ENCODE measurements at regions not wholly inside any gene's neighbourhood (a gene's known extent, or its start where the extent isn't known, plus 50 kb on each side); places are given as distances from the start of the nearest gene placed in this dataset.
"Not testable (repeated sequence)": the region's sequence is repeated elsewhere in the genome, so short reads cannot be mapped to it uniquely, and the experiment has no call there.

GRCh38 chr2:75432761-75433361 is 127.9 kb downstream of the EVA1A start:
- no peak overlapping the region for H3K4me3 ChIP-seq (replicated peaks in 1 of 4; ENCODE audit: control extremely low read depth in 1 of 4, insufficient read depth in 1 of 4, low read depth in 3 of 4, low read length in 4 of 4)
- H3K27me3 ChIP-seq (ENCODE audit: control insufficient read depth, insufficient read depth, low read length) = peaks cover 2% of the 10 kb centered on the region
- H3K27ac ChIP-seq (ENCODE audit: insufficient read depth, low read length) = no peak overlapping the region
- H2AFZ ChIP-seq (ENCODE audit: low read length) = no peak overlapping the region
- no peaks in the 10 kb centered on the region for H3K4me1 ChIP-seq (ENCODE audit: control insufficient read depth, extremely low read depth, insufficient read depth, low read length)
- no peak overlapping the region for H3K4me2 ChIP-seq (ENCODE audit: extremely low read depth, insufficient read depth, low read length)
- H3K79me2 ChIP-seq (ENCODE audit: control insufficient read depth, insufficient read depth, low read length) = no peaks in the 10 kb centered on the region
- no peaks in the 10 kb centered on the region for H3K9me3 ChIP-seq (ENCODE audit: control insufficient read depth, insufficient read depth, low read depth, low read length)
- TF ChIP-seq EZH2 (IDR thresholded peaks at IDR 0.05; ENCODE audit: low read length, missing control alignments) = no peak
- TF ChIP-seq, protein P1, sequence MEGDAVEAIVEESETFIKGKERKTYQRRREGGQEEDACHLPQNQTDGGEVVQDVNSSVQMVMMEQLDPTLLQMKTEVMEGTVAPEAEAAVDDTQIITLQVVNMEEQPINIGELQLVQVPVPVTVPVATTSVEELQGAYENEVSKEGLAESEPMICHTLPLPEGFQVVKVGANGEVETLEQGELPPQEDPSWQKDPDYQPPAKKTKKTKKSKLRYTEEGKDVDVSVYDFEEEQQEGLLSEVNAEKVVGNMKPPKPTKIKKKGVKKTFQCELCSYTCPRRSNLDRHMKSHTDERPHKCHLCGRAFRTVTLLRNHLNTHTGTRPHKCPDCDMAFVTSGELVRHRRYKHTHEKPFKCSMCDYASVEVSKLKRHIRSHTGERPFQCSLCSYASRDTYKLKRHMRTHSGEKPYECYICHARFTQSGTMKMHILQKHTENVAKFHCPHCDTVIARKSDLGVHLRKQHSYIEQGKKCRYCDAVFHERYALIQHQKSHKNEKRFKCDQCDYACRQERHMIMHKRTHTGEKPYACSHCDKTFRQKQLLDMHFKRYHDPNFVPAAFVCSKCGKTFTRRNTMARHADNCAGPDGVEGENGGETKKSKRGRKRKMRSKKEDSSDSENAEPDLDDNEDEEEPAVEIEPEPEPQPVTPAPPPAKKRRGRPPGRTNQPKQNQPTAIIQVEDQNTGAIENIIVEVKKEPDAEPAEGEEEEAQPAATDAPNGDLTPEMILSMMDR (conservative IDR thresholded peaks at IDR 0.05 in 1 of 2, IDR thresholded peaks at IDR 0.05 in 1 of 2; ENCODE audit: low read depth in 1 of 2, low read length in 2 of 2) = no peak
- no peaks in the 10 kb centered on the region for H4K20me1 ChIP-seq (ENCODE audit: control insufficient read depth, extremely low read depth, insufficient read depth, low read length)
- no peak overlapping the region for H3K9ac ChIP-seq (ENCODE audit: insufficient read depth, low read length)
- H3K36me3 ChIP-seq (ENCODE audit: control insufficient read depth, insufficient read depth, low read length) = no peaks in the 10 kb centered on the region
- DNase-seq (ENCODE audit: low read depth in 2 of 2) = peak in 1 of 2 donors; percentile 81

DNA sequence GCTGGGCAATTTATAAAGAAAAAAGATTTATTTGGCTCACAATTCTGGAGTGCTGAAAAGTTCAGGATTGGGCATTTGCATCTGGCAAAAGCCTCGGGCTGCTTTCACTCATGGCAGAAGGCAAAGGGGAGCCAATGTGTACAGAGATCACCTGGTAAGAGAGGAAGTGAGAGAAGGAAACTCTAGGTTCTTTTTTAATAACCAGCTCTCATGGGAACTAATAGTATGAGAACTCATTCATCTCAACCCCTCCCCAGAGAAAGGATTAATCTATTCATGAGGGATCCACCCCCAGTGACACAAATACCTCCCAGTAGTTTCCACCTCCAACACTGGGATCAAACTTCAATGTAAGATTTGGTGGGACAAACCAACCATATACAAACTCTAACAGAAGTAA is 129.0 kb downstream of the EVA1A start:
- Histone ChIP-seq H3K4me2 (ENCODE audit: extremely low read depth, insufficient read depth, low read length) (no peak overlapping the region), H3K9ac (ENCODE audit: insufficient read depth, low read length) (no peak overlapping the region), H3K9me3 (ENCODE audit: control insufficient read depth, insufficient read depth, low read depth, low read length) (no peaks in the 10 kb centered on the region), H3K4me1 (ENCODE audit: control insufficient read depth, extremely low read depth, insufficient read depth, low read length) (no peaks in the 10 kb centered on the region), H3K79me2 (ENCODE audit: control insufficient read depth, insufficient read depth, low read length) (no peaks in the 10 kb centered on the region), H4K20me1 (ENCODE audit: control insufficient read depth, extremely low read depth, insufficient read depth, low read length) (no peaks in the 10 kb centered on the region), H3K27me3 (ENCODE audit: control insufficient read depth, insufficient read depth, low read length) (peaks cover 2% of the 10 kb centered on the region), H3K36me3 (ENCODE audit: control insufficient read depth, insufficient read depth, low read length) (no peaks in the 10 kb centered on the region), H3K27ac (ENCODE audit: insufficient read depth, low read length) (no peak overlapping the region), H3K4me3 (replicated peaks in 1 of 4; ENCODE audit: control extremely low read depth in 1 of 4, insufficient read depth in 1 of 4, low read depth in 3 of 4, low read length in 4 of 4) (no peak overlapping the region), H2AFZ (ENCODE audit: low read length) (no peak overlapping the region)
- DNase-seq (ENCODE audit: low read depth in 2 of 2) = no peak
- TF ChIP-seq, protein P1 (conservative IDR thresholded peaks at IDR 0.05 in 1 of 2, IDR thresholded peaks at IDR 0.05 in 1 of 2; ENCODE audit: low read depth in 1 of 2, low read length in 2 of 2) = no peak
- no peak for TF ChIP-seq EZH2 (IDR thresholded peaks at IDR 0.05; ENCODE audit: low read length, missing control alignments)

- H3K4me2 ChIP-seq (ENCODE audit: extremely low read depth, insufficient read depth, low read length) = no peak overlapping the region
These were observed 129.5 kb downstream of the EVA1A start for GRCh38 chr2:75431276-75431675.

DNA sequence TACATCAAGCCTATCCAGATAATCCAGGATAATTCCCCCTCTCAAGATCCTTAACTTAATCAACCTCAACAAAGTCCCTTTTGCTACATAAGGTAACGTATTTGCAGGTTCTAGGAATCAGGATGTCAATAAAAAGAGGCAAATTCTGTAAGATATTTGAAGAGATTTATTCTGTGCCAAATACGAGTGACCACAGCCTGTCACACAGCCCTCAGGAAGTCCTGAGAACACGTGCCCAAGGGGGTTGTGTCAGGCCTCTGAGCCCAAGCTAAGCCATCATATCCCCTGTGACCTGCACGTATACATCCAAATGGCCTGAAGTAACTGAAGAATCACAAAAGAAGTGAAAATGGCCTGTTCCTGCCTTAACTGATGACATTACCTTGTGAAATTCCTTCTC is 130.3 kb downstream of the EVA1A start:
- H4K20me1 ChIP-seq (ENCODE audit: control insufficient read depth, extremely low read depth, insufficient read depth, low read length); H3K27ac ChIP-seq (ENCODE audit: insufficient read depth, low read length); H3K79me2 ChIP-seq (ENCODE audit: control insufficient read depth, insufficient read depth, low read length); DNase-seq (ENCODE audit: low read depth in 2 of 2); H3K4me3 ChIP-seq (replicated peaks in 1 of 4; ENCODE audit: control extremely low read depth in 1 of 4, insufficient read depth in 1 of 4, low read depth in 3 of 4, low read length in 4 of 4); H3K27me3 ChIP-seq (ENCODE audit: control insufficient read depth, insufficient read depth, low read length); H3K36me3 ChIP-seq (ENCODE audit: control insufficient read depth, insufficient read depth, low read length); H3K9ac ChIP-seq (ENCODE audit: insufficient read depth, low read length); H3K4me2 ChIP-seq (ENCODE audit: extremely low read depth, insufficient read depth, low read length); H3K9me3 ChIP-seq (ENCODE audit: control insufficient read depth, insufficient read depth, low read depth, low read length); H2AFZ ChIP-seq (ENCODE audit: low read length); H3K4me1 ChIP-seq (ENCODE audit: control insufficient read depth, extremely low read depth, insufficient read depth, low read length): not testable (repeated sequence)

More at GRCh38 chr2:75431276-75431675, 129.5 kb downstream of the EVA1A start:
- Histone ChIP-seq H3K9me3 (ENCODE audit: control insufficient read depth, insufficient read depth, low read depth, low read length) (no peaks in the 10 kb centered on the region), H3K9ac (ENCODE audit: insufficient read depth, low read length) (no peak overlapping the region), H3K4me1 (ENCODE audit: control insufficient read depth, extremely low read depth, insufficient read depth, low read length) (no peaks in the 10 kb centered on the region), H3K79me2 (ENCODE audit: control insufficient read depth, insufficient read depth, low read length) (no peaks in the 10 kb centered on the region), H3K27me3 (ENCODE audit: control insufficient read depth, insufficient read depth, low read length) (peaks cover 2% of the 10 kb centered on the region), H4K20me1 (ENCODE audit: control insufficient read depth, extremely low read depth, insufficient read depth, low read length) (no peaks in the 10 kb centered on the region), H3K27ac (ENCODE audit: insufficient read depth, low read length) (no peak overlapping the region), H3K4me3 (replicated peaks in 1 of 4; ENCODE audit: control extremely low read depth in 1 of 4, insufficient read depth in 1 of 4, low read depth in 3 of 4, low read length in 4 of 4) (no peak overlapping the region), H3K36me3 (ENCODE audit: control insufficient read depth, insufficient read depth, low read length) (no peaks in the 10 kb centered on the region), H2AFZ (ENCODE audit: low read length) (no peak overlapping the region)
- TF ChIP-seq EZH2 (IDR thresholded peaks at IDR 0.05; ENCODE audit: low read length, missing control alignments) = no peak
- TF ChIP-seq, protein P1 (conservative IDR thresholded peaks at IDR 0.05 in 1 of 2, IDR thresholded peaks at IDR 0.05 in 1 of 2; ENCODE audit: low read depth in 1 of 2, low read length in 2 of 2) = no peak
- DNase-seq (ENCODE audit: low read depth in 2 of 2) = no peak

Data from fibroblast of lung (primary cell).